GM21390 (cell line): ENCODE measurements at regions not wholly inside any gene's neighbourhood (a gene's known extent, or its start where the extent isn't known, plus 50 kb on each side); places are given as distances from the start of the nearest gene placed in this dataset.
A peak's percentile ranks its signal among the peaks of the same experiment; 100 is the strongest.
"Not testable (repeated sequence)": the region's sequence is repeated elsewhere in the genome, so short reads cannot be mapped to it uniquely, and the experiment has no call there.

ENCODE experiments used
- ATAC-seq: cut with Tn5 transposase; IDR thresholded peaks from one replicate; pipeline ENCODE4 v1.9.1; 2021; ENCODE audit not compliant: unreplicated experiment

DNA sequence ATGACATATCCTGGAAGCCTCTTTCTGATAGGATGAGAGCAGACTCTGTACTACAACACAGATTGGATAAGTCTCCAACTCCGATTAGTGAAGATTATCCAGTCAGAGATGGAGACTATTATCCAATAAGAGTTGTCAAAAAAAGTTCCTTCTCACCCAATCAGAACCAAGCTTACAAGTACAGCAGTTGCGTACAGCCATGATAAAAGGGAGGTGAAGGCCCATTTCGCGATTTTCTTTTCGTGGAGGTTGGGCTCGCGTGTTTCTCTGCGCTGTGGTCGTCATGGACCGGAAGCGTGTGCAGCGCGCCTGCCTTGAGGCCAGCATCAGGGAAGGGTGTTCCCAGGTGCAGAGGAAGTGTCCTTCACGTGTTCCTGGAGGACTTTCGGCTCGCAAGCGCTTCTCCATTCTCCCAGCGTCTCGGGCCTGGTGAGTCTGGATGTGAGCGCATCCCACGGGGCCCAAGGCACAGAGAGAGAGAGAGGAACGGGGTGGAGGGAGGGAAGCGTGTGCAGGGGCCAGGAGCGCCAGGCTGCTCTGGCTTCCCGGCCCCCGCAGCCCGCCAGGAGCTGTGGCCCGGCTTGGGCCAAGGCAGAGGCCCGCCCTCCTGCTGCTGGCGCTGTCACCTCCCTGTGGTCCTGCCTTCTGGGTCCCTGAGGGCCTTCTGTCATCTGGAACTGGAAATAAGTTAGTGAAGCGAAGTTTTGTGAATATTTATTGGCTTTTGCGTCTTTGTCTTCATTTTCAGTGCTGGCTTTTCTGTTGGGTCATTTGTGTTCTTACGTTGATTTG, 53.9 kb downstream of the CDRT15L2 start:
- not testable (repeated sequence) for ATAC-seq

DNA sequence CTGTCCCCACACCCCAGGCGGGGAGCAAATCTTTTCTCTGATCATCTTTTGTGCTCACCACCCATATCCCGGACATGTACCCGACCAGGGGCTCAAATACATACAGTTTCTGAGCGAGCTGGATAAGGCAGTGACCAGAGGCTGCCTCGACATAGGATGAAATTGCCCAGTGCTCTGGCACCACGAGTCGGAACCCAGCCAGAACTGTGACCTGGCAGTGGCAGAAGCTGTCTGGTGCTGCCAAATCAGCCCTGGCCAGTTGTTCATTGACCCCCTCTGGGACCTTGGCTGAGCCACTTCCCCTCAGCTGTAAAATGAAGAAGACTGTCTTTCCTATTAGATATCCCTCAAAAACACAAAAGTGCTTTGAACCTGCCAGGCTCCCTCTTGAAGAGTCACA, 60.6 kb downstream of the CDRT15L2 start:
- not testable (repeated sequence) for ATAC-seq

DNA sequence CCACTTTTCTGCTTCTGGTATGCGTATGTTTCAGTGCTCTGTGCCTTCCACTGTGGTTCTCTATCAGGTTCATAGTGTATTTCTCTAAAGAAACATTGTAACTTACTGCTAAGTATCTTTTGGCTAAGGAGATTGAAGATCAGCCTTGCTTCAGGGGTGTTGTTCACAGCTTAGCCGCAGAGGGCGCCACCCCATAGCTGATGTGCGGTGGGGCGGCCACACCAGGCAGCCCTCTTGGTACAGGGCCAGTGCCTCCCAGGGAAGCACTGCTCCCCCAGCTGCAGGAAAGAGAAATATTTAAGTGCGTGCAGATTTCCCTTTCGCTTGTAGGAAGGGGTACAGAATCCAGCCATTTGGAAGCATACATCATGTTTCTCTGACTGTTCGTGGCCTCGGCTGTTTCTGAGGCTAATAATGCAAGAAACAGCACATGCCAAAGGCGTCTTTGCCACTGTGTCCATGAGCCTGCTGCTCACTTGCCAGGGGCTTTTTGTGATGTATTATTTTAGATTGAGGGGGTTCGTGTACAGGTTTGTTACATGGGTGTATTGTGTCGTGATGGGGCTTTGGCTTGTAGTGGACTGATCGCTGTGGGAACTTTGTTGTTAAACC, 67.2 kb downstream of the CDRT15L2 start:
- not testable (repeated sequence) for ATAC-seq

GRCh38 chr17:20649097-20649767, 69.7 kb downstream of the CDRT15L2 start:
- ATAC-seq, result peak; percentile 84

GRCh38 chr17:20651022-20651421, 71.5 kb downstream of the CDRT15L2 start:
- ATAC-seq, result peak; percentile 41

DNA sequence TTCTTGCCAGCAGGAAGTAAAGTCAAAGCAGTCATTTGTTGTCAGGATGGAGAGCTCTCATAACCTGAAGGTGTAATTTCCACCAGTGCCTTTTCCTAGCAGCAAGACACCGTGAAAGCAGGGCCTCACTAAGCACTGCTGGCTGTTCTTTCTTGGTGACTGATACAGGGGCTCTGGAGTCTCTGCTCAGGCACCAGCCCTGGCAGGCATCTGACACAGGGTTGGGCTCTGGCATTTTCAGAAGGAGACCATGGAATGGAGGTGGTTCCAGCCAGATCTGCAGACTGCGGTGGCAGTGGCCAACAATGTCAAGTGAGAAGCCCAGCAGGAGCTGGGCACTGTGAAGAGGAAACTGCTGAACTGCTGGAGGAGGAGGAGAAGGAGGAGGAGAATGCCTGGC, 72.2 kb downstream of the CDRT15L2 start:
- not testable (repeated sequence) for ATAC-seq

DNA sequence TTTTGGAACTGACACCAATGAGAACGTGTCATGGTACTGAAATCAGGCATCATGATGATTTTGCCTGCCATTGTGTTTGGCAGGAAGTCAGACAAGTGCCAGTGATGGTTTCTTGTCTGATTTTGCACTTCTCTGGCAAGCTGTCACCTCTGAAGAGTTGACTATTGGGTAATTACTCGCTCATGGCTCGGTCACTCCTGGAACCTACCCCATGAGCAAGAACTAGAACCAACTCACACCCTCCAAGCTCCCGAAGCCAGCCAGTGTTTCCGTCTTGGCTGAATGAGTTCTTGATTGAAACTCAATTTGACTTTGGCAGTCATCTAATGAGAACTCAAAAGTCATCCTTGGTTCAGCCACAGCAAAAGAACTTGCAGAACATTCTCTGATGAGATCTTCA, 73.9 kb downstream of the CDRT15L2 start:
- ATAC-seq, result not testable (repeated sequence)

GRCh38 chr17:20654114-20654513, 74.6 kb downstream of the CDRT15L2 start:
- ATAC-seq, result not testable (repeated sequence)

- ATAC-seq, result not testable (repeated sequence)
Measured at GRCh38 chr17:20654575-20654974, 75.1 kb downstream of the CDRT15L2 start.

DNA sequence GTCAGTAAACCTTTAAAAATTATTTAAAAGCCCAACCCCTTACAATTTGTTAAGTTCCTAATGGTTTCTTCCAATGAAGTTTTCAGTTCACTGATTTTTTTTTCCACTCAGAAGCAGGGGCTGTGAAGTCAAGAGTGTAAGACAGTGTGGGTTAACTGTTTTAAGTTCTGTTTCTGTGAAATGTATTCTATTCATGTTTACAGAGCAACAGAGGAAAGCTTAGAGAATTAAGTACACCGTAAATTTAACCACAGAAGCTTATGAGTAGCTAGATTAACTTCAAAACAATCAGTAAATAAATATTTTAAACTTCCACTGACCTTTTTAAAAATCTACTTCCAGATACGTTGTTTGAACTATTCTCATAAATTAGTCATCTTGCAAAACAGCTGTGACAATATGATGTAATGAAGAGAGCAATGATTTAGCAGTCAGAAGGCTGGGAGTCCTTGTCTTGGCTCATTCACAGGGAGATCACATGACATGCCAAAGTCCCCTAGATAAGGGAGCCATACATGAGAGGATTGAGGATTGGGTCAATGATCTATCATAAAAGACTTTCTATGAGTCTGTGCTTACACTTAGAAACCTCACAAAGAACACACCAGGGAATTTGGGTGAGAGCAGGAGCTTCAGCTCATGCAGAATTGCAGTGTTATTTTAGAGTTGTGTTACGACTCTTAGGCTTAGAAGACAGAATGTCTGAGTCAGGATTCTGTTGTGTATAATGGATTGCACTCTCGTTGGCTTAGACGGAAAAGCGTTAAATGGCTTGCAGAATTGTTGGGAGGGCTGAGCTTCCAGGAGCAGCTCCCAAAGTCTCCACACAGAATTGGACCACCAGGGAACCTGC, 85.8 kb downstream of the CDRT15L2 start:
- ATAC-seq, result not testable (repeated sequence)

DNA sequence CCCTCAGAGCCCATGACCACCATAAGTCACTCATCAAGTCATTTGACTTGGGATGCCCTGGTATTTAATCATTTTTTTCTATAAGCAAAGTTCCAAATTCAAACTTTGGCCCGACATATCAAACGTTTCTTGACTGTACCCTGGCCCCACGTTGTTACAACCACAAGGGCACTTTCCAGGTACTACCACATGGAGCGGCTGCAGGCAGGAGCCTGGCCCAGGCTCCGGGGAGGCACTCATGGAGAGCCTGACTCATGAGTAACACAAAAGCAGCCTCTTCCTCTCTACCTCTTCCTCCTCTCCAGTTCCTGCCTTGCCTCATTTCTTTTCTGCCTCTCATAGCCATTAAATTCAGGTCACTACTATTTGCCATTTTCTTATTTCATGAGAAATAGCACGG, 87.2 kb downstream of the CDRT15L2 start:
- not testable (repeated sequence) for ATAC-seq

GRCh38 chr17:20667712-20668111, 88.2 kb downstream of the CDRT15L2 start:
- ATAC-seq, result not testable (repeated sequence)

DNA sequence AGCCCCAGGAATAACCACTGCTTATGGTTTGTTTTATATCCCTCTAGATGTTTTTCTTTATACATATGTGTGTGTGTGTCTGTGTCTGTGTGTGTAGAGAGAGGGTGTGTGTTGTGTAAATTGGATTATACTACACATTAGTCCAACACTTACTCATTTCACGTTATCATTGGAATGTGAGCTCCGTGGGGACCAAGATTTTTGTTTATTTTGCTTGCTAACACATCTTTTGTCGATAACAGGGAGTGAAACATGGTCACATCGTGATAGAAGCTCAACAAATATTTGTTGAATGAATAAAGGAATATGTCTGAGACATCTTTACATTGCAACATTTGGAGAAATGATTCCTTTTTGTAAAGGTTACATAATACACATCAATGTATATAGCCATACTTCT, 88.8 kb downstream of the CDRT15L2 start:
- not testable (repeated sequence) for ATAC-seq

DNA sequence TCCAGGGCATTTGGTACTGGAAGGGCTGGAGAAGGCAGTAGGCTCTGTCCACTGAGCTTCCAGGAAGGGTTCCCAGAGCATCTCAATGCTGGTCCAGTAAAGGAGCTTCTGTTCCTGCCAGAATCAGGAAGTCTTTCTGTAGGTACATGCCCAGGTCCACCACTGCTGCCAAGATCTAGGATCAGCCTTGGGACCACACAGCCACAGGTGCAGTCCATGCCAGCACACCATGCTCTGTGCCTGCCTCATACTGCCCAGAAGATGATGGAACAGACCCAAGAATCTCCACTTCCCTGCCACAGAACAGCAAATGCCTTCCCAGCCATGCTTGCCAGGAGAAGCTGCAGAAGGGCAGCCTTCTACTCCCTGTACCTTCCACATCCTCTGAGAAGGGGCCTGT, 89.3 kb downstream of the CDRT15L2 start:
- ATAC-seq, result not testable (repeated sequence)

- peak; percentile 77 for ATAC-seq
Measured at GRCh38 chr17:20670506-20670905, 91.0 kb downstream of the CDRT15L2 start.

DNA sequence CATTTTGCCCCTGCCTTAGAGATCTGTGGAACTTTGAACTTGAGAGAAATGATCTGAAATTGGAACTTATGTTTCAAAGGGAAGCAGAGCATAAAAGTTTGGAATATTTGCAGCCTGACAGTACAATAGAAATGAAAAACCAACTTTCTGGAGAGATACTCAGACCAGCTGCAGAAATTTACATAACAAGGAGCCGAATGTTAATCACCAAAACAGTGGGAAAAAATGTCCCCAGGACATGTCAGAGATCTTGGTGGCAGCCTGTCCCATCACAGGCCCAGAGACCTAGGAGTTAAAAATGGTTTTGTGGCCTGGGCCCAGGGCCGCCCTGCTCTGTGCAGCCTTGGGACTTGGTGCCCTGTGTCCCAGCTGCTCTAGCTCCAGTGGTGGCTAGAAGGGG, 94.8 kb downstream of the CDRT15L2 start:
- not testable (repeated sequence) for ATAC-seq

GRCh38 chr17:20675707-20676106, 96.2 kb downstream of the CDRT15L2 start:
- not testable (repeated sequence) for ATAC-seq

DNA sequence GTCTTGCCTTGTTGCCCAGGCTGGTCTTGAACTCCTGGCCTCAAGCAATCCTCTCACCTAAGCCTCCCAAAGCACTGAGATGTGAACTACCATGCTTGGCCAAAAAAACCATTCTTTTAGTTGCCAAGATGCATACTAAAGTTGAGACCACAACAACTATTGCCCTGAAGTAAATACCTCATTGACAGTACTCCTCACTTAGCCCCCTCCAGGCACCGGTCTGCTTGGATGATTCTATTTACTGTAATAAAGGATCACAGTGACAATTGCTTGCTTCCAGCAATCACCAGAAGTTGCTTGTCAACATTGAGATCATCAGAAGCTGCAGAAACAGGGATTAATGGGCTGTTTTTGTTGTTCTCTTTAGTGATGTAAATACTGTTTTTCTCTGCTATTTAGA, 97.1 kb downstream of the CDRT15L2 start:
- not testable (repeated sequence) for ATAC-seq

DNA sequence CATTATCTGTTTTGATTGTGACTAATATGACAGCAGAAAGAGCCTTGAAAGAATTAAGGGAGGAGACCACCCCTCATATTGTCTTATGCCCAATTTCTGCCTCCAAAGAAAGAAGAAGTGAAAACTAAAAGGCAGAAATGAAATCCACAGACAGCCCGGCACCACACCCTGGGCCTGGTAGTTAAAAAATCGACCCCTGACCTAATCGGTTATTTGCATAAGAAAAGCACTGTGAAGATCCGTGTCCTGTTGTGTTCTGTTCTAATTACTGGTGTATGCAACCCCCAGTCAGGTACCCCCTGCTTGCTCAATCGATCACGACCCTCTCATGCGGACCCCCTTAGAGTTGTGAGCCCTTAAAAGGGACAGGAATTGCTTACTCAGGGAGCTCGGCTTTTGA, 97.9 kb downstream of the CDRT15L2 start:
- not testable (repeated sequence) for ATAC-seq

DNA sequence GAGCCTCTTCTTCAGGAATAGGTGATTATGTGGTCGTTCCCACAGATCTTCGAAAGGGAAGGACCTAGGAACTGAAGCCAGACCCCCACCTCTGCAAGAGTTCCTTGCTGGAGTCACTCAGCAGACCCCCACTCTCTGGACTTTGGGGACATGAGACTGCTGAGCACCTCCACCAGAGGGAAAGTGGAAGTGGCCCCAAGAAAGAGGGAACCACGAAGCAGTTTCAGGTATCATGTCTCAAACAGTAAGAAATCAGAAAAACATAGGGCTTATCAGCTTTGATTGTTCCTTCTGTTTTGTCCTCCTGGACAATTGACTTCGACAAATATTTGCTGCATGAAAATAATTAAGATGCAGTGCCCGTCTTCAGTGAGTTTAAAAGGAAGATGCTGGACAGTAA, 98.9 kb downstream of the CDRT15L2 start:
- ATAC-seq, result peak; percentile 67
